CD14-positive monocyte (primary cell): ENCODE measurements at regions not wholly inside any gene's neighbourhood (a gene's known extent, or its start where the extent isn't known, plus 50 kb on each side); places are given as distances from the start of the nearest gene placed in this dataset.

Experiments used
- DNase-seq, 3 donors: peaks; one replicate each; pipeline ENCODE4 v3.0.0-alpha.2; 2011 to 2022
- H2AFZ ChIP-seq: 2 replicates; pipeline ENCODE4 v1.6.0; 2012; ENCODE audit warnings: mild to moderate bottlenecking, low read depth, low read length, inconsistent platforms; ENCODE audit not compliant: insufficient read depth, poor library complexity, severe bottlenecking
- H3K27ac ChIP-seq, 2 donors: 1 replicate in 1 of 2; 2 replicates in 1 of 2; pipeline ENCODE4 v1.5.1; 2012 to 2013; ENCODE audit warnings: low read length in 2 of 2, control low read depth in 1 of 2, inconsistent platforms in 1 of 2, low read depth in 1 of 2, mild to moderate bottlenecking in 1 of 2
- H3K27me3 ChIP-seq, 2 donors: one replicate each; pipeline versions ENCODE4 v1.6.0 to v1.6.1; 2011 to 2013; ENCODE audit warnings: low read length in 2 of 2; ENCODE audit not compliant: control insufficient read depth in 2 of 2, insufficient read depth in 2 of 2
- H3K36me3 ChIP-seq, 2 donors: replicated peaks in 1 of 2; 1 replicate in 1 of 2; 2 replicates in 1 of 2; pipeline versions ENCODE4 v1.5.1 to v1.6.1; 2012 to 2013; ENCODE audit warnings: low read length in 2 of 2, control low read depth in 1 of 2, inconsistent platforms in 1 of 2, mild to moderate bottlenecking in 1 of 2; ENCODE audit not compliant: insufficient read depth in 2 of 2, control insufficient read depth in 1 of 2
- H3K4me1 ChIP-seq, 2 donors: 1 replicate in 1 of 2; 2 replicates in 1 of 2; pipeline versions ENCODE4 v1.5.1 to v1.6.1; 2012 to 2013; ENCODE audit warnings: low read length in 2 of 2, control low read depth in 1 of 2, inconsistent platforms in 1 of 2, mild to moderate bottlenecking in 1 of 2, moderate library complexity in 1 of 2; ENCODE audit not compliant: insufficient read depth in 2 of 2, control insufficient read depth in 1 of 2
- H3K4me2 ChIP-seq: replicated peaks from 2 replicates; pipeline ENCODE3; 2012; ENCODE audit warnings: low read length, moderate library complexity, mild to moderate bottlenecking; ENCODE audit not compliant: poor library complexity, severe bottlenecking; ENCODE audit errors: extremely low read depth
- H3K4me3 ChIP-seq, 3 experiments: fragments of 200-600 bp in 1 of 3; sonication (generic) in 1 of 3; replicated peaks in 1 of 3; 1 replicate in 2 of 3; 2 replicates in 1 of 3; pipeline ENCODE4 v1.5.1; 2011 to 2013; ENCODE audit warnings: low read length in 3 of 3, mild to moderate bottlenecking in 3 of 3, control low read depth in 2 of 3, low read depth in 2 of 3, inconsistent platforms in 1 of 3, moderate library complexity in 1 of 3
- H3K79me2 ChIP-seq: 2 replicates; pipeline ENCODE4 v1.6.0; 2012; ENCODE audit warnings: mild to moderate bottlenecking, control low read depth, inconsistent platforms, low read length, moderate library complexity; ENCODE audit not compliant: insufficient read depth
- H3K9ac ChIP-seq: 2 replicates; pipeline ENCODE4 v1.6.0; 2017; ENCODE audit warnings: low read length, mild to moderate bottlenecking; ENCODE audit not compliant: insufficient read depth, poor library complexity, severe bottlenecking
- H3K9me3 ChIP-seq, 2 donors: replicated peaks in 1 of 2; 1 replicate in 1 of 2; 2 replicates in 1 of 2; pipeline versions ENCODE4 v1.5.1 to v1.6.1; 2012 to 2013; ENCODE audit warnings: low read length in 2 of 2, control low read depth in 1 of 2; ENCODE audit not compliant: control insufficient read depth in 1 of 2, insufficient read depth in 1 of 2
- H4K20me1 ChIP-seq: 2 replicates; pipeline ENCODE4 v1.6.0; 2012; ENCODE audit warnings: mild to moderate bottlenecking, low read length, control low read depth, moderate library complexity; ENCODE audit not compliant: insufficient read depth
- H3K27ac Mint-ChIP-seq, 7 donors: one replicate each; pipeline ENCODE4 v1.8.0; 2020; ENCODE audit warnings: mild to moderate bottlenecking in 7 of 7, mixed read lengths in 7 of 7, moderate library complexity in 6 of 7, inconsistent platforms in 2 of 7
- H3K27me3 Mint-ChIP-seq, 3 donors: one replicate each; pipeline ENCODE4 v1.8.0; 2021 to 2022; ENCODE audit warnings: low read depth in 3 of 3, mild to moderate bottlenecking in 3 of 3, mixed read lengths in 3 of 3, moderate library complexity in 3 of 3, inconsistent platforms in 1 of 3
- H3K36me3 Mint-ChIP-seq, 2 donors: one replicate each; pipeline ENCODE4 v1.8.0; 2020; ENCODE audit warnings: mixed read lengths in 2 of 2, inconsistent platforms in 1 of 2, mild to moderate bottlenecking in 1 of 2
- H3K4me1 Mint-ChIP-seq: one replicate; pipeline ENCODE4 v1.8.0; 2020; ENCODE audit warnings: mild to moderate bottlenecking, mixed read lengths
- H3K4me3 Mint-ChIP-seq, 2 donors: one replicate each; pipeline ENCODE4 v1.8.0; 2020; ENCODE audit warnings: mild to moderate bottlenecking in 2 of 2, mixed read lengths in 2 of 2, moderate library complexity in 1 of 2
- H3K9me3 Mint-ChIP-seq, 7 donors: one replicate each; pipeline ENCODE4 v1.8.0; 2020 to 2022; ENCODE audit warnings: mixed read lengths in 7 of 7, mild to moderate bottlenecking in 6 of 7, moderate library complexity in 6 of 7, inconsistent platforms in 2 of 7
- CTCF ChIP-seq: fragments of 200-600 bp; IDR thresholded peaks from one replicate; pipeline ENCODE4 v1.8.0; 2022; ENCODE audit warnings: antibody characterized with exemption, mild to moderate bottlenecking
- WGBS: methylation state at CpG from one replicate; pipeline ENCODE4 v1.1.5; 2013; ENCODE audit warnings: missing lambda C conversion rate; ENCODE audit not compliant: insufficient coverage; 5-methylcytosine and 5-hydroxymethylcytosine counted together
- intact Hi-C, 2 donors: fragments of 100-400 bp; cut with micrococcal nuclease; formaldehyde crosslinking; loops; one replicate each; pipeline versions ENCODE4 v1.15.0 to v1.15.1; 2023

- no peaks in the 10 kb centered on the region for H3K36me3 Mint-ChIP-seq
These were observed 125.0 kb upstream of the LARGE1 start for GRCh38 chr22:34045311-34045710.

GRCh38 chr22:34055525-34056200 is 135.4 kb upstream of the LARGE1 start:
- H3K27ac ChIP-seq: no peak overlapping the region
- no peak overlapping the region for H3K4me3 Mint-ChIP-seq
- intact Hi-C loops: no loop called here
- no peaks in the 10 kb centered on the region for H3K4me1 Mint-ChIP-seq
- no peaks in the 10 kb centered on the region for H3K36me3 ChIP-seq
- H3K4me2 ChIP-seq: no peak overlapping the region
- H3K27ac Mint-ChIP-seq: no peak overlapping the region
- no peak overlapping the region for H2AFZ ChIP-seq
- peaks cover 13 to 34% (median 19%) of the 10 kb centered on the region in 7 donors for H3K9me3 Mint-ChIP-seq
- 54% methylated on average over 2 of the region's 3 CpGs for WGBS
- H3K27me3 ChIP-seq: no peaks in the 10 kb centered on the region
- no peak overlapping the region for H3K4me3 ChIP-seq
- H3K79me2 ChIP-seq: no peaks in the 10 kb centered on the region
- peaks cover 15 to 20% of the 10 kb centered on the region in 2 donors for H3K9me3 ChIP-seq
- no peak for TF ChIP-seq CTCF
- no peaks in the 10 kb centered on the region for H3K36me3 Mint-ChIP-seq
- no peaks in the 10 kb centered on the region for H3K4me1 ChIP-seq
- no peaks in the 10 kb centered on the region for H4K20me1 ChIP-seq
- no peak overlapping the region for H3K9ac ChIP-seq
- DNase-seq: no peak
- peaks cover 0 to 3% (median 0%) of the 10 kb centered on the region in 3 donors for H3K27me3 Mint-ChIP-seq

More at GRCh38 chr22:34045311-34045710, 125.0 kb upstream of the LARGE1 start:
- no peak for DNase-seq
- no peaks in the 10 kb centered on the region for H3K4me1 ChIP-seq
- Mint-ChIP-seq H3K4me3 (no peak overlapping the region), H3K4me1 (no peaks in the 10 kb centered on the region), H3K9me3 (peaks cover 2 to 18% (median 8%) of the 10 kb centered on the region in 7 donors), H3K27ac (no peak overlapping the region), H3K27me3 (peaks cover 0 to 1% (median 0%) of the 10 kb centered on the region in 3 donors)
- no peaks in the 10 kb centered on the region for H4K20me1 ChIP-seq
- H3K9ac ChIP-seq: no peak overlapping the region
- H3K4me3 ChIP-seq: no peak overlapping the region
- no CpG with 5 or more reads among the region's 4 CpGs for WGBS
- no peaks in the 10 kb centered on the region for H3K36me3 ChIP-seq
- H3K27ac ChIP-seq: no peak overlapping the region
- TF ChIP-seq CTCF: no peak
- H2AFZ ChIP-seq: no peak overlapping the region
- no peaks in the 10 kb centered on the region for H3K79me2 ChIP-seq
- peaks cover 0 to 20% of the 10 kb centered on the region in 2 donors for H3K9me3 ChIP-seq
- no peaks in the 10 kb centered on the region for H3K27me3 ChIP-seq
- no peak overlapping the region for H3K4me2 ChIP-seq
- intact Hi-C loops: no loop called here
